K562 (cell line): ENCODE measurements at regions not wholly inside any gene's neighbourhood (a gene's known extent, or its start where the extent isn't known, plus 50 kb on each side); places are given as distances from the start of the nearest gene placed in this dataset.
A peak's percentile ranks its signal among the peaks of the same experiment; 100 is the strongest.

Source experiments
- ATAC-seq: fragments of 200-7000 bp; cut with Tn5 transposase; 3 replicates; pipeline ENCODE4 v1.9.1; 2020; ENCODE audit warnings: moderate library complexity
- BruUV-seq: library from RNA; stranded (reverse); fragments of 400-500 nt; replicated peaks from 2 replicates; lab custom pipeline; 2021; lab: Mats Ljungman, UMichigan
- CTCF ChIA-PET: fragments of 300-600 bp; formaldehyde crosslinking; extraction: SDS; loops from one replicate; lab custom pipeline; 2021; ENCODE audit warnings: low intra/inter-chr PET ratio; lab: Yijun Ruan, JAX
- POLR2A ChIA-PET: fragments of 300-600, 350-650 bp; sonication (Branson Sonifier 250); formaldehyde crosslinking; extraction: SDS; loops from one replicate; lab custom pipeline; 2021; ENCODE audit warnings: antibody characterized with exemption, inconsistent platforms; lab: Yijun Ruan, JAX
- DNase-seq, 4 experiments: peaks; one replicate each; pipeline versions ENCODE4 v3.0.0 to v3.0.0-alpha.2; 2011 to 2018; ENCODE audit warnings: low spot score in 3 of 4, mixed read lengths in 3 of 4; ENCODE audit errors: extremely low read depth in 1 of 4
- FAIRE-seq: peaks from 2 replicates; lab custom pipeline; 2011; peaks lifted over from hg19 to GRCh38; lab: Jason Lieb, UNC
- H2AFZ ChIP-seq: 2 replicates; pipeline ENCODE4 v1.6.0; 2011; ENCODE audit warnings: low read depth, low read length, control low read depth, inconsistent platforms
- H3K27ac ChIP-seq: fragments of 200-600 bp; 3 replicates; pipeline ENCODE4 v1.8.0; 2011; ENCODE audit warnings: low read depth, mild to moderate bottlenecking, control low read depth, inconsistent platforms, low read length, moderate library complexity, mixed read lengths; ENCODE audit errors: extremely low read depth
- H3K27me3 ChIP-seq, 2 experiments: fragments of 300-600 bp in 1 of 2; 2 replicates in 1 of 2; 3 replicates in 1 of 2; pipeline versions ENCODE4 v1.6.0 to v1.8.0; 2011; ENCODE audit warnings: inconsistent platforms in 2 of 2, low read length in 2 of 2, mild to moderate bottlenecking in 1 of 2, mixed read lengths in 1 of 2, moderate library complexity in 1 of 2; ENCODE audit not compliant: control insufficient read depth in 2 of 2, insufficient read depth in 2 of 2
- H3K36me3 ChIP-seq: fragments of 300-600 bp; 3 replicates; pipeline ENCODE4 v1.8.0; 2011; ENCODE audit warnings: mild to moderate bottlenecking, low read length, inconsistent platforms; ENCODE audit not compliant: control insufficient read depth, insufficient read depth
- H3K4me1 ChIP-seq, 2 experiments: fragments of 200-600 bp in 1 of 2; replicated peaks in 1 of 2; 2 replicates in 1 of 2; 3 replicates in 1 of 2; pipeline versions ENCODE4 v1.5.1 to v1.8.0; 2011; ENCODE audit warnings: inconsistent platforms in 2 of 2, low read length in 2 of 2, mild to moderate bottlenecking in 1 of 2, mixed read lengths in 1 of 2, moderate library complexity in 1 of 2; ENCODE audit not compliant: control insufficient read depth in 2 of 2, insufficient read depth in 2 of 2
- H3K4me2 ChIP-seq: 2 replicates; pipeline ENCODE4 v1.6.1; 2011; ENCODE audit warnings: low read length, control low read depth, inconsistent platforms, mixed read lengths; ENCODE audit not compliant: insufficient read depth
- H3K4me3 ChIP-seq: fragments of 200-600 bp; sonication (generic), shearing (Covaris generic); 2 replicates; pipeline ENCODE4 v1.5.1; 2016; ENCODE audit warnings: control low read depth, inconsistent platforms
- H3K79me2 ChIP-seq: fragments of 200-600 bp; 3 replicates; pipeline ENCODE4 v1.8.0; 2011; ENCODE audit warnings: low read length, inconsistent platforms; ENCODE audit not compliant: control insufficient read depth, insufficient read depth
- H3K9ac ChIP-seq, 2 experiments: 2 replicates each; pipeline versions ENCODE4 v1.6.0 to v1.6.1; 2011; ENCODE audit warnings: low read depth in 2 of 2, low read length in 2 of 2, control low read depth in 1 of 2, inconsistent platforms in 1 of 2, mild to moderate bottlenecking in 1 of 2, mixed read lengths in 1 of 2; ENCODE audit not compliant: insufficient read depth in 1 of 2
- H3K9me1 ChIP-seq: one replicate; pipeline ENCODE4 v1.6.0; 2011; ENCODE audit warnings: inconsistent platforms, mild to moderate bottlenecking, low read length, moderate library complexity; ENCODE audit not compliant: control insufficient read depth, insufficient read depth
- H3K9me3 ChIP-seq: replicated peaks from 2 replicates; pipeline ENCODE4 v1.5.1; 2011; ENCODE audit warnings: low read depth, low read length, inconsistent platforms; ENCODE audit not compliant: control insufficient read depth, insufficient read depth
- H4K20me1 ChIP-seq: replicated peaks from 2 replicates; pipeline ENCODE4 v1.6.1; 2011; ENCODE audit warnings: low read length, inconsistent platforms, mixed read lengths; ENCODE audit not compliant: control insufficient read depth, insufficient read depth
- CBFA2T3 ChIP-seq: fragments of 450-650 bp; IDR thresholded peaks from 2 replicates; pipeline ENCODE4 v1.6.1; 2017
- CEBPB ChIP-seq: fragments of 450-650 bp; IDR thresholded peaks from 2 replicates; pipeline ENCODE4 v1.6.1; 2016; ENCODE audit warnings: missing genetic modification characterization, missing compliant biosample characterization
- CEBPG ChIP-seq, 3 experiments: fragments of 200-800 bp in 1 of 3; sonication (Bioruptor generic) in 1 of 3; sonication (generic) in 1 of 3; formaldehyde crosslinking in 1 of 3; IDR thresholded peaks in 2 of 3; conservative IDR thresholded peaks in 1 of 3; 2 replicates each; pipeline versions ENCODE4 v1.6.1 to v1.8.0; 2016 to 2022; ENCODE audit warnings: missing compliant biosample characterization in 2 of 3, missing genetic modification characterization in 2 of 3, mild to moderate bottlenecking in 1 of 3, missing genetic modification reagents in 1 of 3
- E2F8 ChIP-seq: fragments of 450-650 bp; IDR thresholded peaks from 2 replicates; pipeline ENCODE4 v1.7.1; 2018; ENCODE audit warnings: mild to moderate bottlenecking, low read depth; ENCODE audit not compliant: partially characterized antibody
- ELK3 ChIP-seq: fragments of 450-650 bp; formaldehyde crosslinking; IDR thresholded peaks from 2 replicates; pipeline ENCODE4 v1.4.0; 2020; ENCODE audit warnings: mild to moderate bottlenecking
- GATAD2A ChIP-seq: fragments of 450-650 bp; IDR thresholded peaks from 2 replicates; pipeline ENCODE4 v1.6.1; 2017
- HCFC1 ChIP-seq: IDR thresholded peaks from 2 replicates; pipeline ENCODE4 v1.6.1; 2012; ENCODE audit warnings: low read depth, low read length, improper control_type of control experiment
- IRF2 ChIP-seq: sonication (generic); formaldehyde crosslinking; IDR thresholded peaks from 2 replicates; pipeline ENCODE4 v1.8.1; 2022; ENCODE audit warnings: mild to moderate bottlenecking, missing genetic modification reagents
- NR0B1 ChIP-seq: fragments of 450-650 bp; IDR thresholded peaks from one replicate; pipeline ENCODE4 v1.6.1; 2018; ENCODE audit warnings: mild to moderate bottlenecking, moderate library complexity; ENCODE audit not compliant: partially characterized antibody
- PHTF2 ChIP-seq: fragments of 250-450 bp; sonication (Bioruptor Pico); IDR thresholded peaks from 2 replicates; pipeline ENCODE4 v1.5.0; 2021; ENCODE audit warnings: mild to moderate bottlenecking
- PML ChIP-seq: IDR thresholded peaks from 2 replicates; pipeline ENCODE4 v1.6.1; 2012; ENCODE audit warnings: low read length, inconsistent platforms
- SIX5 ChIP-seq, 2 experiments: IDR thresholded peaks; 2 replicates each; pipeline ENCODE4 v1.6.1; 2011; ENCODE audit warnings: low read length in 2 of 2, borderline replicate concordance in 1 of 2, low read depth in 1 of 2, mild to moderate bottlenecking in 1 of 2, moderate library complexity in 1 of 2; ENCODE audit not compliant: insufficient read depth in 1 of 2
- SPI1 ChIP-seq: IDR thresholded peaks from 2 replicates; pipeline ENCODE4 v1.6.1; 2011; ENCODE audit warnings: low read depth, low read length, control low read depth, borderline replicate concordance
- ZKSCAN3 ChIP-seq: fragments of 250-450 bp; sonication (Bioruptor Pico); IDR thresholded peaks from 2 replicates; pipeline ENCODE4 v1.4.0; 2020
- ZNF24 ChIP-seq: fragments of 450-650 bp; IDR thresholded peaks from 2 replicates; pipeline ENCODE4 v1.6.1; 2016
- ZNF830 ChIP-seq: fragments of 250-450 bp; sonication (Bioruptor Pico); IDR thresholded peaks from 2 replicates; pipeline ENCODE4 v1.5.0; 2021; ENCODE audit warnings: mild to moderate bottlenecking
- WGBS: fragments of 100-300 bp; shearing (Covaris generic); methylation state at CpG from one replicate; pipeline ENCODE4 v1.1.6; 2016; ENCODE audit warnings: low coverage, mixed read lengths; ENCODE audit not compliant: insufficient coverage; ENCODE audit errors: missing lambda C conversion rate; 5-methylcytosine and 5-hydroxymethylcytosine counted together
- in situ Hi-C: fragments of 300-500 bp; cut with MboI; formaldehyde crosslinking; loops from 4 replicates; pipeline ENCODE4 v1.15.0; 2018; ENCODE audit warnings: inconsistent platforms, mixed read lengths
- intact Hi-C: fragments of 100-400 bp; cut with micrococcal nuclease; formaldehyde crosslinking; loops from 2 replicates; pipeline ENCODE4 v1.14.2; 2022

GRCh38 chr2:75998451-75998850 lies 287.7 kb upstream of the GCFC2 start:
- 47% methylated on average over 2 of the region's 2 CpGs for WGBS
- ChIA-PET POLR2A (no interaction called here), CTCF (no interaction called here)
- in situ Hi-C loops (no loop called here), intact Hi-C loops (no loop called here)
- Histone ChIP-seq H3K4me3 (no peak overlapping the region), H4K20me1 (no peaks in the 10 kb centered on the region), H3K9me1 (no peaks in the 10 kb centered on the region), H3K27ac (no peak overlapping the region), H3K9ac (no peak overlapping the region), H3K36me3 (no peaks in the 10 kb centered on the region; the same call in 2 of the 3 replicates), H3K4me2 (no peak overlapping the region), H3K79me2 (no peaks in the 10 kb centered on the region), H3K9me3 (peaks cover 6% of the 10 kb centered on the region; the same call in 1 of the 2 replicates), H3K4me1 (no peaks in the 10 kb centered on the region), H3K27me3 (no peaks in the 10 kb centered on the region), H2AFZ (no peak overlapping the region)
- FAIRE-seq (no peak), DNase-seq (no peak), ATAC-seq (no peak)
- no TSS peak for BruUV-seq
- no peak for TF ChIP-seq ZNF830 (CRISPR knock-in tag)
- no peak for TF ChIP-seq ELK3
- TF ChIP-seq PML = no peak
- TF ChIP-seq IRF2 (CRISPR knock-in tag) = no peak
- TF ChIP-seq CEBPB = peak; percentile 28; the same call in 1 of the 2 replicates
- no peak for TF ChIP-seq GATAD2A
- TF ChIP-seq CBFA2T3 = no peak
- TF ChIP-seq ZNF24 = no peak
- no peak for TF ChIP-seq CEBPG (CRISPR knock-in tag; IDR thresholded peaks at IDR 0.05)
- TF ChIP-seq CEBPG (tag; conservative IDR thresholded peaks at IDR 0.05 in 1 of 2, IDR thresholded peaks at IDR 0.05 in 1 of 2) = peak in 1 of 2 experiments; percentile 34; a peak in 1 of 4 replicates
- no peak for TF ChIP-seq NR0B1
- TF ChIP-seq ZKSCAN3 (CRISPR knock-in tag) = no peak
- TF ChIP-seq SIX5 (IDR thresholded peaks at IDR 0.05; ENCODE audit: borderline replicate concordance in 1 of 2, insufficient read depth in 1 of 2, low read depth in 1 of 2, low read length in 2 of 2) = no peak
- no peak for TF ChIP-seq HCFC1
- no peak for TF ChIP-seq E2F8
- TF ChIP-seq PHTF2 (CRISPR knock-in tag) = no peak
- TF ChIP-seq SPI1 = no peak
